H1 (cell line): ENCODE measurements at regions not wholly inside any gene's neighbourhood (a gene's known extent, or its start where the extent isn't known, plus 50 kb on each side); places are given as distances from the start of the nearest gene placed in this dataset.

Experiments used
- CTCF ChIA-PET: fragments of 300-600 bp; sonication (Branson Sonifier 250); formaldehyde crosslinking; loops from one replicate; lab custom pipeline; 2021; ENCODE audit not compliant: partially characterized antibody; lab: Charles Lee
- POLR2A ChIA-PET: fragments of 300-600 bp; sonication (Branson Sonifier 250); formaldehyde crosslinking; loops from one replicate; lab custom pipeline; 2021; ENCODE audit warnings: inconsistent platforms; ENCODE audit not compliant: partially characterized antibody; lab: Charles Lee
- DNase-seq, 2 experiments: peaks; one replicate each; pipeline versions ENCODE4 v3.0.0 to v3.0.0-alpha.2; 2010 to 2022; ENCODE audit warnings: low spot score in 2 of 2, low read depth in 1 of 2, mixed read lengths in 1 of 2
- FAIRE-seq: peaks from 2 replicates; lab custom pipeline; 2011; peaks lifted over from hg19 to GRCh38; lab: Jason Lieb, UNC
- H2AFZ ChIP-seq: 2 replicates; pipeline ENCODE4 v1.8.1; 2012; ENCODE audit warnings: low read length, inconsistent platforms
- H2AK5ac ChIP-seq: 2 replicates; pipeline ENCODE4 v1.6.1; 2013; ENCODE audit warnings: low read depth, low read length
- H2BK120ac ChIP-seq: replicated peaks from 2 replicates; pipeline ENCODE3; 2013; ENCODE audit warnings: low read depth, low read length, inconsistent platforms
- H2BK12ac ChIP-seq: 2 replicates; pipeline ENCODE4 v1.6.1; 2013; ENCODE audit warnings: low read depth, low read length
- H2BK15ac ChIP-seq: 2 replicates; pipeline ENCODE4 v1.6.1; 2013; ENCODE audit warnings: low read length
- H2BK20ac ChIP-seq: 2 replicates; pipeline ENCODE4 v1.6.1; 2013; ENCODE audit warnings: low read length
- H2BK5ac ChIP-seq: 2 replicates; pipeline ENCODE4 v1.6.1; 2013; ENCODE audit warnings: low read depth, low read length
- H3K14ac ChIP-seq: 2 replicates; pipeline ENCODE4 v1.6.1; 2013; ENCODE audit warnings: inconsistent platforms; ENCODE audit not compliant: insufficient read length
- H3K18ac ChIP-seq: 2 replicates; pipeline ENCODE4 v1.6.1; 2013; ENCODE audit warnings: low read length; ENCODE audit errors: extremely low read depth
- H3K23ac ChIP-seq: 2 replicates; pipeline ENCODE4 v1.6.1; 2013; ENCODE audit warnings: inconsistent platforms; ENCODE audit not compliant: insufficient read length
- H3K23me2 ChIP-seq: 2 replicates; pipeline ENCODE4 v1.6.1; 2013; ENCODE audit warnings: low read depth, low read length
- H3K27ac ChIP-seq: 2 replicates; pipeline ENCODE4 v1.6.1; 2011; ENCODE audit warnings: low read depth, low read length, inconsistent platforms
- H3K27me3 ChIP-seq, 4 experiments: replicated peaks in 1 of 4; 1 replicate in 1 of 4; 2 replicates in 3 of 4; pipeline versions ENCODE4 v1.6.1 to v1.8.1; 2011 to 2013; ENCODE audit warnings: low read length in 3 of 4, mild to moderate bottlenecking in 3 of 4, inconsistent platforms in 2 of 4, mixed read lengths in 2 of 4, moderate library complexity in 1 of 4; ENCODE audit not compliant: control insufficient read depth in 3 of 4, insufficient read depth in 3 of 4; ENCODE audit errors: extremely low read depth in 1 of 4
- H3K36me3 ChIP-seq, 4 experiments: 2 replicates each; pipeline versions ENCODE4 v1.6.1 to v1.8.1; 2011 to 2013; ENCODE audit warnings: mild to moderate bottlenecking in 4 of 4, low read length in 3 of 4, moderate library complexity in 2 of 4, control low read depth in 1 of 4, inconsistent platforms in 1 of 4; ENCODE audit not compliant: insufficient read depth in 4 of 4, control insufficient read depth in 2 of 4
- H3K4ac ChIP-seq: replicated peaks from 2 replicates; pipeline ENCODE3; 2013; ENCODE audit warnings: low read length, low read depth, mixed read lengths, inconsistent platforms; ENCODE audit not compliant: insufficient read length
- H3K4me1 ChIP-seq, 4 experiments: replicated peaks in 1 of 4; 1 replicate in 1 of 4; 2 replicates in 3 of 4; pipeline versions ENCODE4 v1.6.1 to v1.8.1; 2011 to 2013; ENCODE audit warnings: low read length in 3 of 4, inconsistent platforms in 2 of 4, mixed read lengths in 1 of 4; ENCODE audit not compliant: insufficient read depth in 4 of 4, control insufficient read depth in 3 of 4
- H3K4me2 ChIP-seq, 2 experiments: 2 replicates each; pipeline versions ENCODE4 v1.6.1 to v1.8.1; 2011 to 2013; ENCODE audit warnings: low read depth in 2 of 2, low read length in 2 of 2, control low read depth in 1 of 2, inconsistent platforms in 1 of 2, mild to moderate bottlenecking in 1 of 2; ENCODE audit not compliant: insufficient read depth in 1 of 2
- H3K4me3 ChIP-seq, 4 experiments: fragments of 200-600, 300-600 bp in 1 of 4; sonication (generic), shearing (Covaris generic), sonication (Bioruptor Twin) in 1 of 4; 2 replicates each; pipeline versions ENCODE4 v1.5.1 to v1.8.1; 2011 to 2016; ENCODE audit warnings: low read length in 4 of 4, low read depth in 3 of 4, control low read depth in 2 of 4, inconsistent platforms in 2 of 4, mild to moderate bottlenecking in 2 of 4, mixed read lengths in 1 of 4, moderate library complexity in 1 of 4; ENCODE audit not compliant: insufficient read depth in 2 of 4; ENCODE audit errors: extremely low read depth in 1 of 4
- H3K56ac ChIP-seq: replicated peaks from 2 replicates; pipeline ENCODE3; 2013; ENCODE audit warnings: low read depth, mild to moderate bottlenecking, mixed read lengths, low read length, inconsistent platforms; ENCODE audit not compliant: insufficient read length
- H3K79me1 ChIP-seq: 2 replicates; pipeline ENCODE4 v1.6.1; 2013; ENCODE audit warnings: low read depth, low read length, control low read depth
- H3K79me2 ChIP-seq, 2 experiments: 2 replicates each; pipeline versions ENCODE4 v1.6.1 to v1.8.1; 2012 to 2013; ENCODE audit warnings: low read length in 2 of 2, mild to moderate bottlenecking in 2 of 2, inconsistent platforms in 1 of 2; ENCODE audit not compliant: insufficient read depth in 2 of 2, control insufficient read depth in 1 of 2
- H3K9ac ChIP-seq, 4 experiments: replicated peaks in 1 of 4; 1 replicate in 1 of 4; 2 replicates in 3 of 4; pipeline versions ENCODE4 v1.6.1 to v1.8.1; 2011 to 2013; ENCODE audit warnings: low read depth in 3 of 4, low read length in 3 of 4, control low read depth in 2 of 4, mild to moderate bottlenecking in 2 of 4, moderate library complexity in 2 of 4, inconsistent platforms in 1 of 4; ENCODE audit errors: extremely low read depth in 1 of 4
- H3K9me3 ChIP-seq, 2 experiments: 2 replicates each; pipeline versions ENCODE4 v1.6.1 to v1.8.1; 2012 to 2013; ENCODE audit warnings: mild to moderate bottlenecking in 2 of 2, moderate library complexity in 2 of 2, control low read depth in 1 of 2, inconsistent platforms in 1 of 2, low read depth in 1 of 2, low read length in 1 of 2, mixed read lengths in 1 of 2; ENCODE audit not compliant: insufficient read depth in 2 of 2
- H4K20me1 ChIP-seq, 2 experiments: replicated peaks in 1 of 2; 2 replicates each; pipeline versions ENCODE3 to v1.8.1; 2011 to 2013; ENCODE audit warnings: inconsistent platforms in 2 of 2, low read length in 2 of 2, mild to moderate bottlenecking in 1 of 2; ENCODE audit not compliant: insufficient read depth in 2 of 2, control insufficient read depth in 1 of 2
- H4K5ac ChIP-seq: 2 replicates; pipeline ENCODE4 v1.6.1; 2013; ENCODE audit warnings: low read length, low read depth, mixed read lengths, inconsistent platforms; ENCODE audit not compliant: insufficient read length
- H4K8ac ChIP-seq: 2 replicates; pipeline ENCODE4 v1.8.0; 2013; ENCODE audit warnings: mild to moderate bottlenecking, moderate library complexity, low read length, inconsistent platforms; ENCODE audit not compliant: insufficient read depth; ENCODE audit errors: extremely low read depth
- H4K91ac ChIP-seq: replicated peaks from 2 replicates; pipeline ENCODE3; 2013; ENCODE audit warnings: low read length, mixed read lengths, inconsistent platforms; ENCODE audit not compliant: insufficient read length
- BRCA1 ChIP-seq: IDR thresholded peaks from 2 replicates; pipeline ENCODE4 v1.6.1; 2012; ENCODE audit warnings: low read depth, low read length, improper control_type of control experiment
- CTCF ChIP-seq, 3 experiments: IDR thresholded peaks; 1 replicate in 2 of 3; 2 replicates in 1 of 3; pipeline versions ENCODE4 v1.5.1 to v1.6.1; 2011; ENCODE audit warnings: low read length in 3 of 3, mild to moderate bottlenecking in 3 of 3, inconsistent platforms in 2 of 3, low read depth in 1 of 3, moderate library complexity in 1 of 3; ENCODE audit not compliant: insufficient read depth in 1 of 3; ENCODE audit errors: control extremely low read depth in 1 of 3
- WGBS, 2 experiments: shearing (Covaris generic) in 1 of 2; methylation state at CpG; one replicate each; pipeline versions ENCODE4 v1.1.6 to v1.1.7; 2013 to 2015; ENCODE audit warnings: low lambda C conversion rate in 2 of 2, mixed read lengths in 2 of 2, inconsistent platforms in 1 of 2, low coverage in 1 of 2, missing lambda C conversion rate in 1 of 2; ENCODE audit not compliant: insufficient replicate concordance in 2 of 2, insufficient coverage in 1 of 2, insufficient read length in 1 of 2; ENCODE audit errors: extremely low coverage in 1 of 2, missing lambda C conversion rate in 1 of 2; 5-methylcytosine and 5-hydroxymethylcytosine counted together

DNA sequence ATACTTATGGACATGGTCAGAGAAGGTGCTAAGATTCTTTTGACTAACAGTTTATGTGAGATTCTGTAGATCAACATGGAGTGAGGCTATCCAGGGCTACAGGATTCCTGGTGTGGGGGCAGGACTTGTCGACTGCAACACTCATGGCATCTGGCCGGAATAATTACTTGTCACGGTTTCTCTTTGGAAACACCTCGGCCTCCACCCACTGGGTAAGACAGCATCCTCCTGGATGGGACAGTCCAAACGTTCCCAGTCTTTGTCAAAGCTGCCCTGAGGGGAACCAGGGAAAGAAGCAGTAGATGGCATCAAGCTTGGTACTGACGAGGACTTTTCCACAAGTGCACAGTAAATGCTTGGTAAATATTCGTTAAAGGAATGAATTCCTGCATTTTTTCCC lies 762.8 kb downstream of the BRD1 start:
- Histone ChIP-seq H4K5ac (no peak overlapping the region), H3K9me3 (no peaks in the 10 kb centered on the region), H3K27me3 (no peaks in the 10 kb centered on the region), H3K27ac (no peak overlapping the region), H2AFZ (no peak overlapping the region), H3K9ac (no peak overlapping the region), H3K23me2 (no peaks in the 10 kb centered on the region), H3K23ac (no peak overlapping the region), H4K8ac (no peak overlapping the region), H3K4me3 (no peak overlapping the region), H3K79me2 (no peaks in the 10 kb centered on the region), H2BK15ac (no peak overlapping the region), H3K4me1 (peaks cover 0 to 18% (median 1%) of the 10 kb centered on the region in 4 experiments; a peak in 3 of 7 replicates), H2BK20ac (no peak overlapping the region), H3K18ac (no peak overlapping the region), H3K36me3 (no peaks in the 10 kb centered on the region), H2BK120ac (no peak overlapping the region), H3K4ac (no peak overlapping the region), H2BK12ac (no peak overlapping the region), H3K14ac (no peak overlapping the region), H2BK5ac (no peak overlapping the region), H4K20me1 (peaks cover 0 to 2% of the 10 kb centered on the region in 2 experiments), H3K79me1 (no peaks in the 10 kb centered on the region), H3K4me2 (no peak overlapping the region), H3K56ac (no peak overlapping the region), H2AK5ac (no peak overlapping the region), H4K91ac (no peak overlapping the region)
- DNase-seq = no peak
- 90% methylated on average over 7 of the region's 7 CpGs; no CpG with 5 or more reads in 1 of the 2 experiments for WGBS, 2 experiments
- ChIA-PET POLR2A (no interaction called here), CTCF (interaction anchor here (2.8 kb wide), 1 partner anchor 19 kb away, joined by 15 read pairs; no protein-coding TSS in a partner anchor)
- FAIRE-seq = no peak
- TF ChIP-seq BRCA1 = no peak
- no peak for TF ChIP-seq CTCF (IDR thresholded peaks at IDR 0.05; ENCODE audit: control extremely low read depth in 1 of 3, insufficient read depth in 1 of 3, low read depth in 1 of 3, low read length in 3 of 3)
